Natural killer cell (primary cell): ENCODE measurements at regions not wholly inside any gene's neighbourhood (a gene's known extent, or its start where the extent isn't known, plus 50 kb on each side); places are given as distances from the start of the nearest gene placed in this dataset.

Experiments
- ATAC-seq, 3 donors: fragments of 150-1000 bp in 2 of 3; fragments of 200-7000 bp in 1 of 3; cut with Tn5 transposase; 1 replicate in 1 of 3; 2 replicates in 2 of 3; pipeline ENCODE4 v1.10.0; 2021; ENCODE audit warnings: mild to moderate bottlenecking in 2 of 3, moderate library complexity in 2 of 3
- DNase-seq, 2 donors: peaks; one replicate each; pipeline versions ENCODE4 v3.0.0 to v3.0.0-alpha.2; 2013 to 2021; ENCODE audit warnings: mixed read lengths in 1 of 2
- H3K27ac ChIP-seq: one replicate; pipeline ENCODE4 v1.5.1; 2013; ENCODE audit warnings: mild to moderate bottlenecking, low read length
- H3K27me3 ChIP-seq: one replicate; pipeline ENCODE4 v1.6.1; 2013; ENCODE audit warnings: low read length; ENCODE audit not compliant: control insufficient read depth, insufficient read depth
- H3K36me3 ChIP-seq: one replicate; pipeline ENCODE4 v1.6.1; 2013; ENCODE audit warnings: low read length; ENCODE audit not compliant: control insufficient read depth, insufficient read depth
- H3K4me1 ChIP-seq: one replicate; pipeline ENCODE4 v1.6.1; 2013; ENCODE audit warnings: low read length; ENCODE audit not compliant: control insufficient read depth, insufficient read depth
- H3K4me3 ChIP-seq: one replicate; pipeline ENCODE4 v1.5.1; 2013; ENCODE audit warnings: low read length
- H3K9me3 ChIP-seq: one replicate; pipeline ENCODE4 v1.6.1; 2013; ENCODE audit warnings: low read length; ENCODE audit not compliant: control insufficient read depth, insufficient read depth
- H3K27ac Mint-ChIP-seq, 2 donors: one replicate each; pipeline ENCODE4 v1.8.0; 2022; ENCODE audit warnings: mild to moderate bottlenecking in 2 of 2, mixed read lengths in 2 of 2, moderate library complexity in 1 of 2
- H3K27me3 Mint-ChIP-seq, 2 donors: one replicate each; pipeline ENCODE4 v1.8.0; 2022; ENCODE audit warnings: low read depth in 2 of 2, mixed read lengths in 2 of 2
- H3K36me3 Mint-ChIP-seq: one replicate; pipeline ENCODE4 v1.8.0; 2022; ENCODE audit warnings: mixed read lengths
- H3K4me1 Mint-ChIP-seq, 2 donors: one replicate each; pipeline ENCODE4 v1.8.0; 2022; ENCODE audit warnings: mixed read lengths in 2 of 2
- H3K4me3 Mint-ChIP-seq: one replicate; pipeline ENCODE4 v1.8.0; 2022; ENCODE audit warnings: mild to moderate bottlenecking, moderate library complexity, mixed read lengths
- H3K9me3 Mint-ChIP-seq, 2 donors: one replicate each; pipeline ENCODE4 v1.8.0; 2022; ENCODE audit warnings: mixed read lengths in 2 of 2
- CTCF ChIP-seq: fragments of 200-600 bp; IDR thresholded peaks from one replicate; pipeline ENCODE4 v1.8.0; 2022; ENCODE audit warnings: antibody characterized with exemption
- WGBS: methylation state at CpG from one replicate; pipeline ENCODE4 v1.1.7; 2013; ENCODE audit warnings: missing lambda C conversion rate; ENCODE audit not compliant: insufficient coverage; 5-methylcytosine and 5-hydroxymethylcytosine counted together
- intact Hi-C: fragments of 100-400 bp; cut with micrococcal nuclease; formaldehyde crosslinking; loops from one replicate; pipeline ENCODE4 v1.14.2; 2022

DNA sequence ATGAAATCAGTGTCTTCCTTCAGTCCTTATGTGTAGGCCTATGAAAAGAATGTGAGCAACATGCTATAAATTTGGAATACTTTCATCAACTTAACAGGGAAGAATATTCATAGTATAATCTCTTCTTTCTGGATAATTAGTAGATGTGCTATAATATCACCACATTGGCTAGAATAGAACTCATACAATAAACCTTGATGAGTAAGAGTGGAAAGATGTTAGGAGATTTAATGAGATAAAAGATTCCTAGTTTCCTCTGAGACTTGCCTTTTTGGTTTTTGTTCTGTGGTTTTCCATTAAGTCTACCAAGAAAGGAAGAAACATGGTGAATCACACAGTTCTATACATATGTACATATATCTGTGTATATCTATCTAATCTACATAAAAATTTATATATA lies 301.8 kb upstream of the PRR16 start:
- H3K4me3 Mint-ChIP-seq: no peak overlapping the region
- H3K36me3 Mint-ChIP-seq: no peaks in the 10 kb centered on the region
- no peak overlapping the region for H3K27ac ChIP-seq
- H3K27me3 ChIP-seq: no peaks in the 10 kb centered on the region
- no peaks in the 10 kb centered on the region for H3K4me1 ChIP-seq
- no peak overlapping the region for H3K27ac Mint-ChIP-seq
- H3K27me3 Mint-ChIP-seq: no peaks in the 10 kb centered on the region
- no peak for ATAC-seq
- no peak for TF ChIP-seq CTCF
- H3K9me3 ChIP-seq: no peaks in the 10 kb centered on the region
- intact Hi-C loops: no loop called here
- no peaks in the 10 kb centered on the region for H3K4me1 Mint-ChIP-seq
- no peak overlapping the region for H3K4me3 ChIP-seq
- no peaks in the 10 kb centered on the region for H3K36me3 ChIP-seq
- no peak for DNase-seq
- H3K9me3 Mint-ChIP-seq: peaks cover 0 to 5% of the 10 kb centered on the region in 2 donors

GRCh38 chr5:120164037-120164436 lies 300.1 kb upstream of the PRR16 start:
- no peak for ATAC-seq
- no peaks in the 10 kb centered on the region for H3K36me3 Mint-ChIP-seq
- H3K27me3 Mint-ChIP-seq: no peaks in the 10 kb centered on the region
- no peak overlapping the region for H3K4me3 Mint-ChIP-seq
- H3K4me3 ChIP-seq: no peak overlapping the region
- no peak overlapping the region for H3K27ac Mint-ChIP-seq
- no peaks in the 10 kb centered on the region for H3K4me1 ChIP-seq
- H3K36me3 ChIP-seq: no peaks in the 10 kb centered on the region
- no peaks in the 10 kb centered on the region for H3K9me3 ChIP-seq
- H3K9me3 Mint-ChIP-seq: peaks cover 0 to 8% of the 10 kb centered on the region in 2 donors
- WGBS: 91% methylated on average over 3 of the region's 3 CpGs
- TF ChIP-seq CTCF: no peak
- no peak for DNase-seq
- no peak overlapping the region for H3K27ac ChIP-seq
- no peaks in the 10 kb centered on the region for H3K4me1 Mint-ChIP-seq
- no peaks in the 10 kb centered on the region for H3K27me3 ChIP-seq
- intact Hi-C loops: no loop called here

DNA sequence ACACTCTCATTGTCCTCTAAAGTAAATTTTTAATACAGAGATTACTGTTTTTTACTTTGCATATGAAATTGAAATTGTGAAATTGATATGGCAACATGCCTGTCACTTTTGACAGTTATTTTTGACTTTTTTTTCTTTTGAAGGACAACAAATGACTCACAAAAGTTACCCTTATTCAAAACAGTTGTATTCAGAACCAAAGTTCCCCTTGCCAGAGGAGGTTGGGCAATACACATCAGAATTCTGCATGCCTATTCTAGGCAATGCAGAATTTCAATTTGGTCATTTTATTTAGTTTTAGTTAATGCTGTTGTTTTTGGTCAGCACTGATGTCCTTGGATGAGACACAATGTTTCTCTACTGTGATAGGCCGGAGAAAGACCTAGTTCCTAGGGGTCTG lies 299.1 kb upstream of the PRR16 start:
- no peak overlapping the region for H3K4me3 Mint-ChIP-seq
- H3K27me3 ChIP-seq: no peaks in the 10 kb centered on the region
- DNase-seq: no peak
- H3K27me3 Mint-ChIP-seq: no peaks in the 10 kb centered on the region
- no CpG with 5 or more reads among the region's 1 CpG for WGBS
- H3K9me3 ChIP-seq: no peaks in the 10 kb centered on the region
- no peaks in the 10 kb centered on the region for H3K4me1 ChIP-seq
- no peak overlapping the region for H3K27ac Mint-ChIP-seq
- TF ChIP-seq CTCF: no peak
- intact Hi-C loops: no loop called here
- H3K36me3 ChIP-seq: no peaks in the 10 kb centered on the region
- H3K36me3 Mint-ChIP-seq: no peaks in the 10 kb centered on the region
- H3K4me3 ChIP-seq: no peak overlapping the region
- no peaks in the 10 kb centered on the region for H3K4me1 Mint-ChIP-seq
- no peak for ATAC-seq
- peaks cover 0 to 8% of the 10 kb centered on the region in 2 donors for H3K9me3 Mint-ChIP-seq
- H3K27ac ChIP-seq: no peak overlapping the region

- ATAC-seq: no peak
- Mint-ChIP-seq H3K4me3 (no peak overlapping the region), H3K4me1 (no peaks in the 10 kb centered on the region), H3K27me3 (no peaks in the 10 kb centered on the region), H3K9me3 (peaks cover 3 to 4% of the 10 kb centered on the region in 2 donors), H3K27ac (no peak overlapping the region), H3K36me3 (no peaks in the 10 kb centered on the region)
- WGBS: 80% methylated on average over 2 of the region's 3 CpGs
- intact Hi-C loops: no loop called here
- no peak for DNase-seq
- Histone ChIP-seq H3K36me3 (no peaks in the 10 kb centered on the region), H3K27ac (no peak overlapping the region), H3K4me3 (no peak overlapping the region), H3K9me3 (no peaks in the 10 kb centered on the region), H3K4me1 (no peaks in the 10 kb centered on the region), H3K27me3 (no peaks in the 10 kb centered on the region)
- TF ChIP-seq CTCF: no peak
Measured at GRCh38 chr5:120173125-120173524, 291.0 kb upstream of the PRR16 start.
